ENCODE measurements at regions not wholly inside any gene's neighbourhood (a gene's known extent, or its start where the extent isn't known, plus 50 kb on each side); places are given as distances from the start of the nearest gene placed in this dataset.

DNA sequence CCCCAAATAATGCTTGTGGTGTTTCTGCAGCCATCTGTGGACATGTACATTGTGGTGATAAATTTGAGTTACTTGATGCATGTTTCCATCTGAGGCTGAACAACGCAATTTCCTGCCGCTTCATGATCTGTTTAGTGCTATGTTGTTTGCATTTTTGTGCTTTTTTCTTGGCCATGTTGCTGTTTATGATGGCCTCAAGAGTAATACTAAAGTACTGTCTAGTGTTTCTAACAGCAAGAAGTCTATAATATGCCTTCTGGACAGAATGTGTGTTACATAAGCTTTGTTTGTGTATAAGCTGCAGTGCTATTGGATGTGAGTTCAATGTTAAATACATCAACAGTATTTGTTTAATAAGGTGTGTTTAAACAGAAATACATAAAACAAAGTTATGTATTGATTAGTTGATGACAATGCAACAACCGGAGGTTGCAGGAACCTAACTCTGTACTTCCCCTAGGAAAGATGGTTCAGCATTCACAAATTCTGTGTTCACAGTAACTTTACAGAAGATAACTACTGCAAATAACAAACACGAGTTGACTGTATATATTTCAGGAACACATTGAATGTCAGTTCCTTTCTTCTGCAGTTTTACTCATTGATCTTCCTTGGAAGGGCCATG, 114.8 kb upstream of the USP24 start:
- Mint-ChIP-seq H3K27ac (no peak overlapping the region), H3K4me1 (peaks cover 7% of the 10 kb centered on the region), H3K27me3 (peaks cover 17% of the 10 kb centered on the region), H3K36me3 (no peaks in the 10 kb centered on the region), H3K4me3 (no peak overlapping the region), H3K9me3 (no peaks in the 10 kb centered on the region)
- no peak for ATAC-seq

DNA sequence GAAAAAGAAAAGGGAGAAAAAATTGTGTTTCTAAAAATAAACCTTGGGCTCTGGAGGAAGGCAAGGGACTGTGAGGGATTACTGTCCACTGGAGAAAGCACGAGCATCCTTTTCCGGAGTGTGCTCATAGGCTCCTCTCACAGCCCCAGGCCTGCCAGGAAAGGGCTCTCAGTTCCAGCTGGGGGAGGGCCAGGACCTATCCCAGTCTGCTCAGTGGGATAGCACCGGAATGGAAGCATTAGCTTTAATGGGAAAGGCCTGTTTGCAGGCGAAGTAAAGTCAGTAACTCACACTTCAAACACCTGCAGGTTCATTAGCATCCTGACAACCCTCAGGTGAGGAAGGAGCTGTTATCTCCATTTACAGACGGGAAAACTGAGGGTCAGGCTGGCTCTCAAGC, 113.9 kb upstream of the USP24 start:
- Mint-ChIP-seq H3K9me3 (no peaks in the 10 kb centered on the region), H3K4me3 (no peak overlapping the region), H3K27ac (no peak overlapping the region), H3K27me3 (peaks cover 17% of the 10 kb centered on the region), H3K4me1 (peaks cover 7% of the 10 kb centered on the region), H3K36me3 (no peaks in the 10 kb centered on the region)
- ATAC-seq = no peak

DNA sequence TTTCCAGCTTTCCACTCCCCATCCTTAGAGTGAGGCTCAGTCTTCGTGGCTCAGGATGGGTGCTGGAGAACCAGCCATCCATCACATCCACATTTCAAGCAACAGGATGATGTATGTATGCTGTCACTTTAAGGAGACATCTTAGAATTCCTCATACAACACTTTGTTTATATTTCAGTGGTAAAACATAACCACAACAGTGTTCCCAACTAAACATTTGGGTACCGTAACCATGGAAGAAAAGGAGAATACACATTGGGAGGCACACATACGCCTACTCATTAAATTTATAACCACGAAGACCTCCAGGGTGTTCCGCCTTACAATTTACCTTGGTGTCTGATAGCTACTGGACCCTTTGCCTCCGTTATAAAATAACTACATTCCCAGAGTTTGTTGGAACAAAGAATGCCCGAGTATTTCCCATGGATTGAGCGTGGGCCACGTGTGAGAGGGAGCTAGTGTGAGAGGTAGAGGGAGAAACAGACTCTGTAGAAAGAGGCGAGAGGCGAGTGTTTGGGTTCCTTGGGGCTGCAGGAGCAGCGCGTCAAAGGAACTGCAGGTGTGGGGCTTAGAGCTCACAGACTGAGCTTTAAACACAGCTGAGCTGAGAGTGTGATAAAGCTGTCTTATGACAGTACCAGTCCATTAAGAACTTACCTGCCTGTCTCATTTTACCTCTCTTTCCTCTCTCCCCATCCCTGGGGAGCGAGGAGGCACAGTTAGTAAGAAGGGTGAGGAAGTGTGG, 111.5 kb upstream of the USP24 start:
- Mint-ChIP-seq H3K36me3 (no peaks in the 10 kb centered on the region), H3K9me3 (no peaks in the 10 kb centered on the region), H3K4me1 (no peaks in the 10 kb centered on the region), H3K27me3 (peaks cover 10% of the 10 kb centered on the region), H3K4me3 (no peak overlapping the region), H3K27ac (no peak overlapping the region)
- ATAC-seq = no peak

DNA sequence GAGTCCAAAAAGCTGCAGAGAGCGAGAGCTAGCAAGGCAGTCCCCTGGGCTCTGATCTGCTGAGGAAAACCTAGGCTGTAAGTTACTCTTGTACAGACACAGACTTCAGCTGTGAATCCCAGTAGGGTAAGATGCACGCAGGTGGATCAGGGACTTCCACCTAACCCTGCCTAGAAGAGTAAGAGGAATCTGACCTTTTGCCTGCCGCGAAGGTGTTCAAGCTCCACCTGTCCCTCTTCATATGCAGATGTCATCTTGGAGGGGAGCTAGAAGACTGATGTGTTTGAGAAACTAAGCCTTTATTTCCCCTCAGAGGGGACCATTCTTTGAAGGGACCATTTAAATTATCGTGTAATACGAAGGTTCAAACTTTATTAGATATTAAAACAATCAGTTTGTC, 108.6 kb upstream of the USP24 start:
- Mint-ChIP-seq H3K9me3 (no peaks in the 10 kb centered on the region), H3K4me1 (peaks cover 5% of the 10 kb centered on the region), H3K27me3 (peaks cover 16% of the 10 kb centered on the region), H3K36me3 (no peaks in the 10 kb centered on the region), H3K27ac (no peak overlapping the region), H3K4me3 (no peak overlapping the region)
- ATAC-seq = no peak

DNA sequence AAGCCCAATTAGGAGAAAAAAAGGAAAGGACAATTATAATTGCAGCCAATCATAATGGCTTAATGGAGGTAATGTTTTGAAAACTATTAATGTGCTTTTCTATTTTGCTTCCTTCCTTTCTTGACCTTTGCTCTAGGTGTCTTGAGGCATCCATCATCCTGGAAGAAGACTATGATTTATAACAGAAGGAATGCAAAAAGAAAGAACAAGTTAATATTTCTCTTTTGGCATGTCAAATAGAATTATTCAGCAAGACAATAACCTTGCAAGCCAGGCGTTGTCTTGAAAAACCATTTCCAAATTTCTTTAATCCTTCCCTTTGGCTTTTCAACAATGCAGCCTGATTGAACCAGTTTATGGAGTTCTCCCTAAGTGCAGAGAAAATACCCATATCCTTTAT, 107.7 kb upstream of the USP24 start:
- Mint-ChIP-seq H3K9me3 (no peaks in the 10 kb centered on the region), H3K27ac (no peak overlapping the region), H3K27me3 (peaks cover 18% of the 10 kb centered on the region), H3K4me1 (peaks cover 14% of the 10 kb centered on the region), H3K36me3 (no peaks in the 10 kb centered on the region), H3K4me3 (no peak overlapping the region)
- ATAC-seq = no peak

DNA sequence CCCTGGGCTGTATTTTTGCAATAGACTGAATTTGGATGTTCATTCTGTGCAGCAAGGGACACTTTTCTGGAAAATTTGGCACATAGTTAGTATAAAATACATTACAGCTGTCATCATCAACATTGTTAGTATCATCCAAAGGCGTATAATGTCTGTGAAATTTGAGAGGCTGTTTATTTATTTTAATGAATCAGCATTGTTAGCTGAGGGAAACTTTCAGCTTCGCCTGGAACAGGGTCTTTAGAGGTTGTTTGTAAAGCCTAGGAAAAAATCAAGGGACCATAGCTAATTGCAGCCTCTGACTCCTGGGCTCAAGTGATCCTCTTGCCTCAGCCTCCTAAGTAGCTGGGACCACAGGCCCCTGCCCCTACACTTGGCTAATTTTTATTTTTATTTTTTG, 106.8 kb upstream of the USP24 start:
- ATAC-seq = no peak
- H3K27ac Mint-ChIP-seq = no peak overlapping the region
- no peaks in the 10 kb centered on the region for H3K9me3 Mint-ChIP-seq
- H3K4me3 Mint-ChIP-seq = no peak overlapping the region
- no peaks in the 10 kb centered on the region for H3K36me3 Mint-ChIP-seq
- peaks cover 21% of the 10 kb centered on the region for H3K4me1 Mint-ChIP-seq
- peaks cover 15% of the 10 kb centered on the region for H3K27me3 Mint-ChIP-seq

DNA sequence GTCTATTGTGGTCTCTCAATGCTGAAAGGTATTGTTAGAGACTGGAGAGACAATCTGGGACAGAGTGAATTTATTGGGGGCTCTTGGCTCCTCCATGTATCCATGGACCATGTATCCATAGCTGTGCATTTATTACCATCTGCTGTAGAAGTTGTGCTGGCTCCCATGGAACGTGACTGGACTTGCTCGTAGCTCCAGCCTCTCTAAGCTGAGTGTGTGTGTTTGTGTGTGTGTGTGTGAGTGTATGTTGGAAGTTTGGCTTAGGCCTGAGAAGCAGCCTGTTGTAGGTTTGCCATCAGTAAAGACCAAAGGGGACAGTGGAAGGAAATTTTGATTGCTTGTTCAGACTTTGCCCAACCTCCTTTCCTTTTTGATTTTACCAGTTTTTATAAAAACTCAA, 105.7 kb upstream of the USP24 start:
- Mint-ChIP-seq H3K27ac (no peak overlapping the region), H3K4me3 (no peak overlapping the region), H3K4me1 (peaks cover 21% of the 10 kb centered on the region), H3K27me3 (peaks cover 8% of the 10 kb centered on the region), H3K36me3 (no peaks in the 10 kb centered on the region), H3K9me3 (no peaks in the 10 kb centered on the region)
- ATAC-seq = no peak

DNA sequence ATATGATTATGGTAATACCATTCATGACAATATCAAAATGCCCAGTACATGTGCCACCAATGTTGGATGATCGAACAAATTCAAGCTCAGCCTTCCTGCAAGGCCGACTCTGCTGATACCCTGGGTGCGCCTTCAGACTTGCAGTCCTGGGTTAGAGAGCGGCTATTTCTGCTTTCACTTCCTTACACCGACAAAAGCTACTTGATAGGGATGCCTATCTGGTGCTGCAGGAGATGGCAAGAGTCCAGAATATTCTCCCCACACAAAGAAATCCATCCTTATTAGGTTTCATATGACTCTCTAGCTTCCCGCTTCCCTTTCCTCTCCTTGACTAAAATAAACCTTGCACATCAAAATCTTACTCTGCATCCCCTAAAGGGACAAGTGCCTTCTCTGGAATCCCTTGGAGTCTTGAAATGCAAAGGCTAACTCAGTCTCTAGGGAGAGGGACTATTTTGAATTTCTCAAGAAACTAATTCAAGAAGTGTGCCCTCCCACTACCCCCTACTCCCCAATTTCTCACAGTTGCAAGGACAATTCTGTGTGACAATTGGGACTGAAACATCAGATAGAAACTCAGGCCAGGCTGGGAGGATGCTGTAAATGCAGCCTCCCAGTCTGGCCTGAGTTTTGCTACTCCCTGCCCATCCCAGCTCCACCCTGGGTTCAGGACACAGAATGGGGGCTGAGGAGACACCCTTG, 103.1 kb upstream of the USP24 start:
- H3K9me3 Mint-ChIP-seq = no peaks in the 10 kb centered on the region

DNA sequence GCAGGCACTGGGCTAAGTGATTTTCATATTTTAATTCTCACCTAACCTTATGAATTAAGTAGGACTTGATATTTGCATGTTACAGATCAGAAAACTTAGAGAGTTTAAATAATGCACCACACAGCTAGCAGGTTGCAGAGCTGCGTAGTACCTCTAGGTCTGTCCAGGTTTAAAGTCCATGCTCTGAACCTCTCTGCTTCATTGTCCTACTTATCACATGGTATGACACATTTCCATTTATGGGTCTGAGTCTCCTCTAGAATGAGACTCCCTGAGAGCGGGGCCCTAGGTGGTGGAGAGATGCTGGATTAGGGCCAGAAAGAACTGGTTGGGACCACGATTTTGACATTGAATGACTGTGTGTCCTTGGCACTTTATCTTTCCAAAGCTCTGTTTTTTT, 102.5 kb upstream of the USP24 start:
- H3K4me1 Mint-ChIP-seq = peaks cover 26% of the 10 kb centered on the region
- peaks cover 8% of the 10 kb centered on the region for H3K27me3 Mint-ChIP-seq
- H3K36me3 Mint-ChIP-seq = no peaks in the 10 kb centered on the region
- H3K27ac Mint-ChIP-seq = no peak overlapping the region
- H3K4me3 Mint-ChIP-seq = no peak overlapping the region
- ATAC-seq = no peak
- H3K9me3 Mint-ChIP-seq = no peaks in the 10 kb centered on the region

More for the DNA sequence above, 103.1 kb upstream of the USP24 start:
- Mint-ChIP-seq H3K4me3 (no peak overlapping the region), H3K27me3 (peaks cover 8% of the 10 kb centered on the region), H3K36me3 (no peaks in the 10 kb centered on the region), H3K4me1 (peaks cover 26% of the 10 kb centered on the region), H3K27ac (no peak overlapping the region)
- peak; percentile 72 for ATAC-seq

DNA sequence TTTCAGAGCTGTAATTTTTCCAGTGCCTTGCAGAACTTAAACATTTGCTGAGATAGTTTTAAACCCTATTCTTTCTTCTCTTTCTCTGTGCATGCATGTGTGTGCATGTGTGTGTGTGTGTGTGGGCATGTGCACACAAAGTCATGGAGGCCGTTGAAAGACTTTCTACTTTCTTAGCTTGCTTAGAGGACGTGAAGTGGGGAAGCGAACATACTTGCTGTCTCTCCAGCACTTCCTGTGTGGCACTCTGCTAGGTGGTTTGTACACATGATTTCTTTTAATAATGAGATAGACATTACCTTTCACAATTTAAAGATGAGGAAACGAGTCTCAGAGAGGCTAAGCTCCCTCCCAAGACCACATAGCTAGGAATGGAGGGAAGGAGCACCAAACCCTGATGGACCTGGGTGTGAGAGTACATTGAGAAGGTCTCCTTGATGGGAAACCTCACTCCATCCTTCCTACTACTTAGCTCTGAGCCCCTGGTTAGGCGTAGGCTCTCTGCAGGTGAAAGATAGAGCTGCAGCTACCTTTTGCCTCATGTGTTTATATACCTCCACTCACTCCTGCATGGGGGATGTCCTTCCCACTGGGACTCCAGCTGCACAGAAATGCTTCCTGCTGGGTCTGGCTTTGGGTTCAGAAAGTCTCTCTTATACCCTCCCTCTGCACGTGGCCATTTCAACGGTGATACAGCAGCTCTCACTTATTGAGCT, 101.9 kb upstream of the USP24 start:
- H3K9me3 Mint-ChIP-seq = no peaks in the 10 kb centered on the region
- no peaks in the 10 kb centered on the region for H3K36me3 Mint-ChIP-seq
- H3K27me3 Mint-ChIP-seq = peaks cover 8% of the 10 kb centered on the region
- H3K4me1 Mint-ChIP-seq = peaks cover 26% of the 10 kb centered on the region
- H3K27ac Mint-ChIP-seq = no peak overlapping the region
- H3K4me3 Mint-ChIP-seq = no peak overlapping the region
- ATAC-seq = no peak

DNA sequence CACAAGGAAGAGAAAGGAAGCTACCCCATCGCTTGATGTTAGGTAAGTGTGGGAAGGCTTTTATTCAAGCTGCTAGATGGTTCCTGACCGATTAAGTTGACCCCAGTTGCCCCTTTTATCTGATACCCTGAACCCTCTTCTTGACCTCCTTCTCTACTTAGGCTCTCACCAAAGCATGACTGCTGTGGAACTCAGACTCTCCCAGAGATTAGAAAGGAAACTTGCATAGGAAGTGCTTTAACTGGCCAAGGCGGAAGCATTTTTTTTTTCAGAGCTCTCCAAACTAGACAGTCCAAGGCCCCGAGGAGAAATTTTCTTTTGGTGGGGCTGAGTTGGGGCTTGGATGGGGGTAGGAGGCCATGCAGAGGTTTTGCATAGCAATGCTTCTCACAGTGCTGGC, 101.3 kb upstream of the USP24 start:
- Mint-ChIP-seq H3K27ac (no peak overlapping the region), H3K9me3 (no peaks in the 10 kb centered on the region), H3K36me3 (no peaks in the 10 kb centered on the region), H3K27me3 (peaks cover 8% of the 10 kb centered on the region), H3K4me3 (no peak overlapping the region), H3K4me1 (peaks cover 26% of the 10 kb centered on the region)
- ATAC-seq = no peak

DNA sequence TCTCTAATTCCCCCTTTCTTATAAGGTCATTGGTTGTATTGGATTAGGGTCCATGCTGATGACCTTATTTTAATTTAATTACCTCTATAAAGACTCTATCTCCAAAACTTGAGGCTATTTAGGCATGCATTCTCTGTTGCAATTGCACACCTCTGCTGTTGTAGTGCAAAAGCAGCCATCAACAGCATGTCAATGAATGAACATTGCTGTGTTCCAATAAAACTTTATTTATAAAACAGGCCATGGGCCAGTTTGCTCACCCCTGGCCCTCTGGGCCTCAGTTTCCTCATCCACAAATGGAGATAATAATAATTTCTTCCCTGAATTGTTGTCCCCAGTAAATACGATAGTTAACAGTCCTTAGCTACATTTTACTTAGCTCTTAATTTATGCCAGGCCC, 100.4 kb upstream of the USP24 start:
- Mint-ChIP-seq H3K36me3 (no peaks in the 10 kb centered on the region), H3K27ac (no peak overlapping the region), H3K9me3 (no peaks in the 10 kb centered on the region), H3K27me3 (peaks cover 8% of the 10 kb centered on the region), H3K4me3 (no peak overlapping the region), H3K4me1 (peaks cover 26% of the 10 kb centered on the region)
- ATAC-seq = no peak

DNA sequence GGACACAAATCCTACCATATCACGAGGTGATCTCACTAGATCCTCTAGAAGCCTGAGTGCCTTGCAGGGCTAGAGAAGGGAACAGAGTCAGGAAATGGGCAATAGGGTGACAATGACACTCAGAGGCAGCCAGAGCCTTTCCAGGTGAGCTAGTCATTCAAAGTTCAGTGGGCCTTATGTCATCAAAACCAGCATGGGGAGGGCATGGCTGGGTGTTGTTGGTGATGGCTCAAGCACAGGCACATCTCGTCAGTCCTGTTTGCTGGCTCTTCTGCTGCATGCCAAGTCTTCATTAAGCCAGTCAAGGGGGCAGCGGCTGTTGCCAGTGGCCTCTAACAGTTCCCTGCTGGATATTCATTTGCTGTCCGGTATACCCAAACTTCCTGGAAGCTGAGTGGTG, 99.6 kb upstream of the USP24 start:
- Mint-ChIP-seq H3K4me1 (peaks cover 26% of the 10 kb centered on the region), H3K27me3 (peaks cover 8% of the 10 kb centered on the region), H3K36me3 (no peaks in the 10 kb centered on the region), H3K27ac (no peak overlapping the region), H3K4me3 (no peak overlapping the region), H3K9me3 (no peaks in the 10 kb centered on the region)
- no peak for ATAC-seq

DNA sequence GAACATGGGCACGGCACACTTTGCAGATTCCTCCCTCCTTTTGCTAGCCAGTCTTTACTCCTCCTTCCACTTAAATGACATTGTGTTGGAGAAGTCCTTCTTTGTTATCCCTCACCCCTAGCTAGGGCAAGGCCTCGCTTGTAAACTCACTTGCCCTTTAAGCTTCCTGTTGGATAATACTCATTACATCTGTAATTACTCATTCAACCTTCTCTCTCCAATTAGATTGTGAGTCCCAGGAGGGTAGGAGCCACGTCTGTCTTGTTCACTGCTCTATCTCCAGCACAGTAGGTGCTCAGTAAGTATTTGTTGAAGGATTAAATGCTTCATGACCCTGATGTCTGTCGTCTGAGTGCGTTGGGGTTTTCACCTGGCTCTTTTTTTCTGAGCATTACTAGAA, 98.7 kb upstream of the USP24 start:
- Mint-ChIP-seq H3K27me3 (peaks cover 4% of the 10 kb centered on the region), H3K4me1 (peaks cover 23% of the 10 kb centered on the region), H3K9me3 (no peaks in the 10 kb centered on the region), H3K27ac (no peak overlapping the region), H3K4me3 (no peak overlapping the region), H3K36me3 (no peaks in the 10 kb centered on the region)
- ATAC-seq = no peak

DNA sequence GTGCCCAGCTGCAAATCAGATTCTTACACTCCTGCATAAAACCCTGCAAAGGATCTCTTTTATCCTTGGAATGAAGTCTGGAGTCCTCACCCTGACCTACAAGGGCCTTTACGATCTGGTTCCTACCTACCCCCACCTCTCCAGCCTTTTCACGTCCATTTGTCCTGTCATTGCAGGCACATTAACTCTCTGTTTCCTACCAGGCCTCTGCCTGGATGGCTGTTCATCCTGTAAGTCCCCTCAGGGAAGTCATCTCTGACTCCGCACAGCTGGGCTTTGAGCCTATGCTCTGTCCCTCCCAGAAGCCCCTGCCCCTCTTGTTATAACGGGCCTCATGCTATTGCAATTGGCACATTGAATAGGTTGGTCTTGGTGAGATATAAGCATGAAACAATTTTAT, 96.8 kb upstream of the USP24 start:
- no peak for ATAC-seq
- Mint-ChIP-seq H3K4me3 (no peak overlapping the region), H3K27ac (no peak overlapping the region), H3K36me3 (no peaks in the 10 kb centered on the region), H3K27me3 (no peaks in the 10 kb centered on the region), H3K4me1 (peaks cover 5% of the 10 kb centered on the region), H3K9me3 (no peaks in the 10 kb centered on the region)
